WTC11 (cell line): ENCODE measurements at regions not wholly inside any gene's neighbourhood (a gene's known extent, or its start where the extent isn't known, plus 50 kb on each side); places are given as distances from the start of the nearest gene placed in this dataset.

Experiments used
- CTCF ChIP-seq: fragments of 200-600 bp; IDR thresholded peaks from 2 replicates; pipeline ENCODE4 v1.8.0; 2022; ENCODE audit warnings: antibody characterized with exemption
- NR1H2 ChIP-seq: sonication (generic); formaldehyde crosslinking; IDR thresholded peaks from 2 replicates; pipeline ENCODE4 v1.9.0; 2021; ENCODE audit warnings: mild to moderate bottlenecking, moderate library complexity, missing genetic modification reagents
- NR2C2 ChIP-seq: sonication (generic); formaldehyde crosslinking; IDR thresholded peaks from 2 replicates; pipeline ENCODE4 v1.8.0; 2022; ENCODE audit warnings: mild to moderate bottlenecking, missing genetic modification reagents
- PRDM15 ChIP-seq: sonication (generic); formaldehyde crosslinking; IDR thresholded peaks from 2 replicates; pipeline ENCODE4 v1.8.0; 2022; ENCODE audit warnings: missing genetic modification reagents
- USF1 ChIP-seq: sonication (generic); formaldehyde crosslinking; IDR thresholded peaks from 2 replicates; pipeline ENCODE4 v1.8.0; 2022; ENCODE audit warnings: mild to moderate bottlenecking, missing genetic modification reagents
- TF ChIP-seq, protein P1 (sequence below): sonication (generic); formaldehyde crosslinking; IDR thresholded peaks from 2 replicates; pipeline ENCODE4 v1.8.0; 2022; ENCODE audit warnings: mild to moderate bottlenecking, missing genetic modification reagents
- TF ChIP-seq, protein P2 (sequence below): sonication (generic); formaldehyde crosslinking; IDR thresholded peaks from 2 replicates; pipeline ENCODE4 v1.8.1; 2022; ENCODE audit warnings: low read depth, missing genetic modification reagents, borderline replicate concordance

GRCh38 chr5:3893527-3893926 lies 297.9 kb downstream of the IRX1 start:
- TF ChIP-seq, protein P1, sequence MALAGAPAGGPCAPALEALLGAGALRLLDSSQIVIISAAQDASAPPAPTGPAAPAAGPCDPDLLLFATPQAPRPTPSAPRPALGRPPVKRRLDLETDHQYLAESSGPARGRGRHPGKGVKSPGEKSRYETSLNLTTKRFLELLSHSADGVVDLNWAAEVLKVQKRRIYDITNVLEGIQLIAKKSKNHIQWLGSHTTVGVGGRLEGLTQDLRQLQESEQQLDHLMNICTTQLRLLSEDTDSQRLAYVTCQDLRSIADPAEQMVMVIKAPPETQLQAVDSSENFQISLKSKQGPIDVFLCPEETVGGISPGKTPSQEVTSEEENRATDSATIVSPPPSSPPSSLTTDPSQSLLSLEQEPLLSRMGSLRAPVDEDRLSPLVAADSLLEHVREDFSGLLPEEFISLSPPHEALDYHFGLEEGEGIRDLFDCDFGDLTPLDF (CRISPR knock-in tag), result no peak
- TF ChIP-seq, protein P2, sequence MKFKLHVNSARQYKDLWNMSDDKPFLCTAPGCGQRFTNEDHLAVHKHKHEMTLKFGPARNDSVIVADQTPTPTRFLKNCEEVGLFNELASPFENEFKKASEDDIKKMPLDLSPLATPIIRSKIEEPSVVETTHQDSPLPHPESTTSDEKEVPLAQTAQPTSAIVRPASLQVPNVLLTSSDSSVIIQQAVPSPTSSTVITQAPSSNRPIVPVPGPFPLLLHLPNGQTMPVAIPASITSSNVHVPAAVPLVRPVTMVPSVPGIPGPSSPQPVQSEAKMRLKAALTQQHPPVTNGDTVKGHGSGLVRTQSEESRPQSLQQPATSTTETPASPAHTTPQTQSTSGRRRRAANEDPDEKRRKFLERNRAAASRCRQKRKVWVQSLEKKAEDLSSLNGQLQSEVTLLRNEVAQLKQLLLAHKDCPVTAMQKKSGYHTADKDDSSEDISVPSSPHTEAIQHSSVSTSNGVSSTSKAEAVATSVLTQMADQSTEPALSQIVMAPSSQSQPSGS, result no peak
- TF ChIP-seq PRDM15 (CRISPR knock-in tag) (no peak), NR1H2 (CRISPR knock-in tag) (no peak), CTCF (no peak), NR2C2 (CRISPR knock-in tag) (no peak), USF1 (CRISPR knock-in tag) (no peak)
